ENCODE measurements at regions not wholly inside any gene's neighbourhood (a gene's known extent, or its start where the extent isn't known, plus 50 kb on each side); places are given as distances from the start of the nearest gene placed in this dataset.

DNA sequence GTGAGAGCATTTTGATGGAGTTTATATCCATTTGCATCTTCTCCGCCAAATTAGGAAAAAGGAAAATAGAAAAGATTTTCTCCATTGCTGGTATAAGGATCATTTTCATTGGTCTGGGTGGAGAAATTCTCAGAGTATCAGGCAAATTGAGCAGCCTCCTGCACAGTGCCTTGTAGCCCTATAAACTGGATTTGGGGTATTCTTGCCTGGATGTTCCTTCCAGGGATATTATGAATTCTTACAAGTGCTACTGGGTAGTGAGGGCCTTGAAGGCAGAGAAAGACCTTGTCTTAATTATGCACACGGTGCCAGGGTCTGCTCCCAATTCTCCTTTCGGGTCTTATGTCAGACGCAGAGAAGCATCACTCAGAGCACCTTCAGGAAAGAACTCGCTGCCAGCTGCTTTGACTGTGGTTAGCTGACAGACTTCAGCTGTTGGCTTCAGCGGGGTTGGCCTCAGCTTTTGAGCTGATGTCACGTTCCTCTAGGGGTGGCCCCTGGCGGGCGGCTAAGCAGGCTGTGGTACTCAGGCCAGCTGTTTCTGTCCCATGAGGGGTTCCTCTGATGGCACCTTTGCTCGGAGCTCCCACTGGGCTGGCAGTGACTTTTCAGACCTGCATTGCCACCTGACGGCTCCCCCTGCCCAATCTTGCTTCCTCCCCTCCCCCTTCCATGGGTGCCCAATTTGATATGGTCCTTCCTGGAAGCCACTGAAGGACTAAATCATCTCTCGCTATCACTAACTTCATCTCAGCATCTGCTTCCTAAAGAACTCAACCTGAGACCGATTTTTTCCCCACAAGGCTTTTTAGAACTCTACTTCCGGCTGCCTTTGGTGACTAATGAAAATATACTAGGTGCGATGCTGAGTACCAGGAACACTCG, 519.5 kb downstream of the BCOR start:
- no peak for TF ChIP-seq YY1 (IDR thresholded peaks at IDR 0.05; ENCODE audit: insufficient read depth, insufficient read length)
- TF ChIP-seq ZNF274 (IDR thresholded peaks at IDR 0.05; ENCODE audit: low read depth, low read length): no peak
- TF ChIP-seq SUZ12 (IDR thresholded peaks at IDR 0.05; ENCODE audit: extremely low read depth, insufficient read depth, insufficient read length): no peak

All from NT2/D1 (cell line).